NOMO-1 (cell line): ENCODE measurements at regions not wholly inside any gene's neighbourhood (a gene's known extent, or its start where the extent isn't known, plus 50 kb on each side); places are given as distances from the start of the nearest gene placed in this dataset.

Source experiments
- DNase-seq, 2 experiments: peaks; one replicate each; lab custom pipeline; 2025; ENCODE audit not compliant: unreplicated experiment in 2 of 2; lab: John Stamatoyannopoulos, UW

DNA sequence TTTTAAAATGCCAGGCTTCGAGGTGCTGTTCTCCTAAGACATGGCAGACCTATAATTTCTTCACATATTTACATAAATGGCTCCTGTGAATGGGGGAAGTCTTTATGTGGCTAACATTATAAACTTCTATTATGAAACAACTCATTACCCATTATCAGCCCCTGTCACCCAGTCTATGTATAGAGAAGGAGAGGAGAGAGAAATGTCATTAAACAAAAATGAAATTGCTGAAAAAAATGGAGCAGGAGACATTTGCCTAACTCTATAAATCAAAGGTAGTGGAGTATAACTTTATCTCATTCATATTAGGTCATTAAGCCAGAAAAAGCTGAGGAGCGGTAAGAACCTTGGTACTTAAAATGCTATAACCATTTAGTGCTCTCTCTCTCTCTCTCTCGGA is 71.9 kb upstream of the KRR1 start:
- DNase-seq = no peak

DNA sequence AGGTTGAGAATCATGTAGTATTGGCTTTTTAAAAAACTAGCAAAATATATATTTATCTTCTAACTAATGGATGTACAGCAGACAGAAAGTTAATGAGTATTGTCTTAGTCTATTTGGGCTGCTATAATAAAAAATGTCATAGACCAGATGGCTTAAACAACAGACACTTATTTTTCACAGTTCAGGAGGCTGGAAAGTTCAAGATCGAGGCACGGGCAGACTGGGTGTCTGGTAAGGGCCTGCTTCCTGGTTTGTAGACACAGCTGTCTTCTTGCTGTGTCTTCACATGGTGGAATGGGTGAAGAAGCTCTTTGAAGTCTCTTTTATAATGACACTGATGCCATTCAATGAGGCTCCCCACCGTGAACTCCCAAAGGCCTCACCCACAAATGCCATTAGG is 70.1 kb upstream of the KRR1 start:
- DNase-seq = no peak

DNA sequence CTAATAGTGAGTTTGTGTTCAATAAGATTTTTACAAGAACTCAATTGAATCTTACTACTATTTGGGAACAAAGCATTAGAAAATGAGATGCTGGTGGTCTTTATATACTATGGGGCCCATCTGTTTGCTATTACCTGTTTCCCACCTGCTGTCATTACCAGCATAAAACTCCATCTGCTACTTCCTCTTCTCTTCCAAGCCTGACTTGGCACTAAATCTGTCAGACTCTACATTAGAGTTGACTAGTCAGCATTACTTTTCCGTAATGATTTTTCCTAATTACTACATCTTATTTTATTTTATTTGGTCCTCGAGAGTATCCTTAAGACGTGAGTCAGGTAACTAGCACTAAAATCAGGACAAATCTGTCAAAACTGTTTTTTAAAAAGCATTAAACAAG is 68.1 kb upstream of the KRR1 start:
- no peak for DNase-seq

DNA sequence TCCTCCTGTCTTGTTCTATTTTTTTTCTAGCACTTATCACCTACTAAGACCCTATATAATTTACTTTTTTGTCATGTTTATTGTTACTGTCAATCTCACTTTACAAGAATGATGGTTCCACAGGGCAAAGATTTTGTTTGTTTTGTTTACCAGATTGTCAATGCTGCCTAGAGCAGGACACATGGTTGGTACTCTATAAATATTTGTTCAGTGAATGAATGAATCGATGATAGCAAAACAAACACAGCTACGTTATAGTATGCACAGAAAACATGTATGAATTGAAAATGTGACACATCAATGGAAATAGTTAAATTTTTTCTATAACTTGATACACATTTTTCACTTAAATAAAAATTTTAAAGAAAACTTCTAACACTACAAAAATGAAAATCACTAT is 67.1 kb upstream of the KRR1 start:
- DNase-seq = no peak

DNA sequence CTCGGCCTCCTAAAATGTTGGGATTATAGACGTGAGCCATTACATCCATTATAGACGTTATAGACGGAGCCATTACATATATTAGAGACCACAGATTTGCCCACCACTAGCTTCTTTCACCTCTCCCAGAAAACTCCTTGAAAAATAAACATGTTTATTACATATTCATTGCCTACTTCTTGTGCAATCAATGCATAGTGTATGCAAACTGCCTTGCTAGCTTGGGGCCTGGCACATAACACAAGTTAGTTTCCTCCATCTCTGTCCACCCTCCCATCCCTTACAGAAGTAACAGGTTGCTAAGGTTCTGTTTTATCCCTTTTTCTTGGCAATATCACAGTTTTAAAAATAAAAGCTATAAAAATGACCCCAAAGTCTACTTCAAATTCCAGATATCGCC is 66.4 kb upstream of the KRR1 start:
- DNase-seq = no peak

DNA sequence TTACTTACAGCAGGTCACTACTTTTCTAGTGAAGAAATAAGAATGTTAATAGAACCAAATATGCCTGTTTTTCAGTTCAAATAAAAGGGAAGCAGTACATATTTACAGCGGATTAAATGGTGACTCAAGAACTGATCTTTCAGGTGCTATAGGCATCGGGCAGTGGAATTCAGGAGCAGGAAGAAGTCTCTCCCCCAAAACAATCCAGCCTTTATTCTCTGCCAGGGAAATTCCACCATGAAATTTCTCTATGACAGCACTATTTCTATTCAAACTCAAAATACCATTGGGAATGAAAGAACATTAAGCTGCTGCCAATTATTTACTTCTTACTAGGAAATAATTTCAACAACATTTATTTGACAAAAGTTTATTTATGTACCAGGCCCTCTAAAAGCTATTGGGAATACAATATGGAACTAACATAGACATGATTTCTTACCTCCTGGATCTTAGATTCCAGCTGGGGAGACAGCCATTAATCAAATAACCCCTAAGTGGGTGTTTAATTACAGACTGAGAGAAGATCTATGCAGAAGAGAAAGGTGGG is 60.3 kb upstream of the KRR1 start:
- DNase-seq = no peak

DNA sequence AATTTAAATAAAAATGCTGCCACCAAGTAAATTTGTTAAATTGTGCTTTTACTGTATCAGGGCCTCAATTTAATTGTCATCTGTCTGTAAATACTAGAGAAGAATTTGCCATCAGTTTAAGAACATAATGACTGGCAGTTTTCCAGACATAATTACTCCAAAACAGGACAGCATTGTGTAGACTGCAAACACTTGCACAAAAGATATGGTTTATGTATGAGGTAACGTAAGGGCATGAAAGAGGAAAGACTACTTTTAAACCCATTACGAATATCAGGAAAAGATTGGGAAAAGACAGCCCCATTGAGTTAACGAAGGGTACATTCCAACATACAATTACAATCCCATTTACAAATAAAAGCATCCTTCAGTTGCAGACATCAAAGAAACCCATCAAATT is 59.8 kb upstream of the KRR1 start:
- DNase-seq = no peak

DNA sequence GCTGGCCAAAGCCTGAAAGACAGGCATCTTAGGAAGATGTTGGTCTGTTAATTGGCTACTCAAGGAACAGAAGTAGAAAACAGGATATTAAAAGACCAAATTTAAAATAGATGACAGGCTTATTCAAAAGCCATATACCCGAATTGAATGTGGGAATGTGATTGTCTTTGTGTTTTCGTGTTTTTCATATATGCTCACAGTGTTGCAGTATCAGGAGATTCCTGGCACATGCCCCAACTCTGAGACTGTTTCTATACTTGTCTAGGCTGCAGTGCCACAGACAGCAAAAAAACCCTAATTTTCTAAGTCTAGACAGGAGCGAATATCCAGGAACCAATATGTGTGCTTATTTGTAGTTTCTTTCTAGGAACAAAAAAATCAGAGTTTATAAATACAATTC is 57.4 kb upstream of the KRR1 start:
- DNase-seq = no peak

DNA sequence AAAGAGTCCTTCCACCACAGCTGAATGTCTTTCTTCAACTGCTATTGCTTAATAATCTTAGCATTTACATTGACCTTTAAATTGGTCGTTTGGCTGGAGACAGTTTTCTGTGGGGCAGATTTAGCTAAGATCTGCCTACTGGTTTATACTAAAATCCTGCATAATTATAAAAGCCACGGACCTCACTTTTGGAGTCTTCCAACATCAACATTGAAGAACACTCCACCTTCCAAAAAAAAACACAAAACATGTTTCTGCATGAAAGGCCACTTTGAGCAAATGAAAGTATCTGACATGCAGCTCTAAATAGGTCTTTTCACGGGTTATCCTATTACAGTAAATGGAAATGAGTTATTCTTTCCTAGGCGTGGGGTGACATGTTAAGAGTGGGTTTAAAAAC is 57.0 kb upstream of the KRR1 start:
- no peak for DNase-seq

DNA sequence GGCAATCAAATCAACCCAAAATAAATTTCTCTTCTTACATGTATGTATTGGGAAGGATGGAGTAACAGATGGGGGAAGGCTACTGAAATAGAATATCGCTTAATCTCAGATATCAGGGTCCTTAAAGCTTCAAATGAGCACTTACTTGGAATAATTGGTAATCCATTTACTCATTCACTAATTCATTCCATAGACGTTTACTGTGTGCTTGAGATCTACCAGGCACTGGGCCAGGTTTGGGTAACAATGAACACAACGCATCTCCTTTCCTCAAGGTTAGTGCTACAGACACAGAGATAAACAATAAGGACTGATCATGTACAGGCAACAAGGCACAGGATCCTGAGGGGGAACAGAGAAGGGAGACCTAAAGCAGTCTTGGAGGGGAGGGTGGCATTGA is 54.4 kb upstream of the KRR1 start:
- DNase-seq = no peak

DNA sequence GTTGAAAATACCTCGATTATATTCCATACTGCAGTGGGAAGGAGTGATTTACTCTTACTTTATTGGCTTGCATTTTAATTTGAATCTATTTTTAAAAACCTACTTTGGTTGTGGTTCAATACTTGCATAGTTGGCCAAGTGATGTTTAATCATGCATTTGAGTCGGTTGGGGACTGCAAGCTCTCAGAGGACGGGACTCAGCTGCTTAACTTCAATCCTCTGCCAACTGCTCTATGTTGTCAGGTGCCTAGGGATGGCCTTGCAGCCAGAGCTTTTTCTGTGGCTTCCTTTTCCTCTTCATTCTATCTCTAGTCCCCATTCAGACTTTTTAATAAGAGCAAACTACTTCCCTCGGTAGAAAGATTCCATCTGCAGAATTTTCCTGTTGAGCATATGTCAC is 53.4 kb upstream of the KRR1 start:
- no peak for DNase-seq

DNA sequence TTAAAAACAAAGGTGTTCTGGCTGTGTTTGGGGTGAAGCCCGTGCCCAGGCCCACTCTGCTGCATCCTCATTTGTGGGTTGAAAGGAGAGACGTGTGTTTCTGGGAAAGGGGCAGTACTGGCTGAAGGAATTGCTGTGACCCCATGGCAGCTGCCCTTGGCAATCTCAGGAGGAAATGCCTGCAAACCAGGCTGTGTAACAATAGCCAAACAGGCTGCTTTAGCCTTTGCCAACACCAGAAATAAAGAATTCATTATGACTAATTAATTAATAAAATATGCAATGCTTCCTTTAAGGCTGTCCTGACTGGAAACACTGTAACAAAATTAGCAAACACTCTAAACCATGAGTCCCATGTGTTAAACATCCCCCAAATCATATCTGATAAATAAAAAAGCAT is 53.0 kb upstream of the KRR1 start:
- DNase-seq = no peak

DNA sequence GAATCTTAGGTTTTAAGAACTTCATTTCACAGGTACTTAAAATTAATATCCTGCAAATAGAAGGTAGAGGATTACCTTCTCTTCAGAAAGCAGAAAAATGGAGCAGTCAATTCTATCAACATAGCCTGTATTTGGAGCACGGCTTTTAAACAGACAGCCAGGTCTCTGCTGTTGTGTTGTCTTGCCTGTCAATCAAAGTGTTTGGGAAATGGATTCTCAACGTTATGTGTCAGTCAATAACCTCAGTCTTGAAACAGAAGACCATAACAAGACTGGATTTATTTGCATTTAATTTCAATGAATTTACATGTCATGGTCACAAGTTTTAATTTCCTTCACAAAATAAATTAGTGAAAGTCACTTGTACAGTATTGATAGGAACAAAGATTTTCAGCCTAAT is 51.9 kb upstream of the KRR1 start:
- no peak for DNase-seq

DNA sequence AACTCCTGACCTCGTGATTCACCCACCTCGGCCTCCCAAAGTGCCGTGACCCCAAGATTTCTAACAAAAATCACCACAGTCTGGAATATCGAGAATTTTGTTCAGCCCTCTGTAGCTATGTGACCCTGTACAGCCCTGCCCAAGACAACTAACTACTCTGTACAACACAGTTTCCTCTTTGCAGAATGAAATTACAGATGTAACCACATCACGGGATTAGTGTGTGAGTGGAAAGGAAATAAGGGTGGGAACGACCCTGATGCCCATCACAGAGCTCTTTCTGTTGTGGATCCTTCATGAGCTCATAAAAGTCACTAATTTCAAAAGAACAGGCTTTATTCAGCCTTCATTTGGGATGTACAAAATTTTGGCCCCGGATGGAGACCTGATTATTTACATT is 50.5 kb upstream of the KRR1 start:
- no peak for DNase-seq
